Left hindlimb (tissue), 1 donor: ENCODE measurements at regions not wholly inside any gene's neighbourhood (a gene's known extent, or its start where the extent isn't known, plus 50 kb on each side); places are given as distances from the start of the nearest gene placed in this dataset.

Source experiments
- DNase-seq: peaks from one replicate; pipeline ENCODE4 v3.0.0-alpha.2; 2018

DNA sequence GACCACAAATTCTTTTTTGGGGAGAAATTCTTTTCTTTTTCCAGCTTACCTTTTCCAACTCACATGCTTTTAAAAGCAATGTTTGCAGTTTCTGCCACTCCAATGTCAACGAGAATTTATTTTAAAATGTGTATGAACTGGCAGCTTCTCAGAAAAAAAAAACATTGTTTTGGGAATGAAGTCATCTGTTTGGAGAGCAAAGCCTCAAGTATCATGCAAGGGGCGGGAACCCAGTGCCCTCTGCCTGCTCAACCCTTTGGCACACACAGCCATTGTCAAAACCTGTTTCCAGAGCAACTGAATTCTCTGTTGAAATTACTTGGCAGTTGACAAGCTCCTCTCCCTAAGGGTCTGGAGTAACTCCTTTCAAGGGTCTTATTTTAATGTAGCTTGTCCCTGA, 128.5 kb downstream of the QPCT start:
- peak; percentile 63 for DNase-seq

DNA sequence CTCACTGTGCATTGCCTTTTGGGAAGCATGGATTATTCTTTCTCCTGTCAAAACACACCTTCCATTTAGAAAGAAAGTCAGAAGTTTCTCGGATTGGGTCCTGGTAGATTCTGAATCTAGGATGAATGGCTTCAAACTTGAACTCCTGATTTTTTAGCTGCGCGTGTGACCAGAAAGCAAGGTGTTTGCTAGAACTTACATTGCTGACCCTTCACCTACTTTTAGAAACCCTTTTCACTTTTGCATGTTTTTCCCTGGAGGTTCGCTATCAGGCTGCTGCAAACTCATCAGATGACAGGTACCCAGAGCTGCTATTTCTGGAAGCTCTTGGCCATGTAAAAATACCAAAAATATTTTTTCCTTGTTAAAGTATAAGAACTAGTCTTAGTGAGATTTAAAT, 132.0 kb downstream of the QPCT start:
- no peak for DNase-seq

DNA sequence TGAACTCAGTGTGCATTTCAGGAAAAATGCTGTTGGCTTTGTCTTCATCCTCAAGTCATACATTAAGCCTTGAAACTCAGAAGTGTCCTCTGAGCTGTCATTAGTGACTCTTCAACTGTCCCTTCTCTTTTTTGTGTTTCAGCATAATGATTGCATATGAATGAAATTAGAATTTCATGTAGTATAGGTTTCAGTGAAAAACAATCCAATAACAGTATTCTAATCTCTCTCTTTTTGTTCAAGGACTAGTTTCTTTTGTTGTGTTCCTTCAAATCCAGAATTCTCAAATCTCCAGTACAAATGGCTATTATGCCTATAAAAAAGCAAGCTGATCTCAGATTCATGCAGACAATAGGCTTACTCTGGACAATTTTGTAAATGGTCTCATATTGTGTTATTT, 133.5 kb downstream of the QPCT start:
- no peak for DNase-seq

DNA sequence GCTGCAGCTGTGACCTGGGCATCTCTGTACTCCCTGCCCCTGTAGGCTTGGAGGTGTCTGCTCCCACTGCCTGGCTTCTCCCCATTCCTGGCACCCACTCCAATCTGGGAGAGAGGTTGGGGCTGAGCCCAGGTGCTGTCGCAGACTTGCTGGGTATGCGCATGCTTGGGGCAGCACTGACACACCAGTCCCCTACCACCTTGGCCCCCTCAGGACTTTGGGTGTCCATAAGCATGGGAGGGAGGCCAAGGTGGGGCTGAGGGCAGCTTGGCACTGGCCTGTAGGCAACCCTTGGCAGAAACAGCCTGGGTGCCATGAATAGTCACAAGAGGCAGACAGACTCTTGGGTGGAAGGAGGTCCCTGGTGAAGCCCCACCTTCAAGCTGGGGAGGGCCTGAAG, 136.8 kb downstream of the QPCT start:
- DNase-seq = no peak

DNA sequence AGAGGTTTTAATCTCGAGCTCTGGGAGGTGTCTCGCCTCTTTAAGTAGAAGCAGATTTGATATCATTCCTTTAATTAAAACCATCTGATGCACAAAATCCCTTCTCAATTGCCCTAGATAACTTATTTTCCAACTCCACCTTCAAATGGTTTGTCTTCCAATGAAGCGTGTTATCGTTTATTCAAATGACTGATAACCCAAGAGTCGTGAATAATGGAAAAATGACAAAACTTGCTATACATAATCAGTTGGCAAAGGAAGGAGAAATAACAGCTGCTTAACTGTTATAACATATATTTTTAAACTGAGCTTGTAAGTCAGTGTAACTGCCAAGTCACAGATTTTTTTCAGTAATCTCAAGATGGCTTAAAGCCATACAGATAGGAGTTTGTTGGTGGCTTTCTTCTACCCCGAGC, 144.6 kb downstream of the QPCT start:
- no peak for DNase-seq

DNA sequence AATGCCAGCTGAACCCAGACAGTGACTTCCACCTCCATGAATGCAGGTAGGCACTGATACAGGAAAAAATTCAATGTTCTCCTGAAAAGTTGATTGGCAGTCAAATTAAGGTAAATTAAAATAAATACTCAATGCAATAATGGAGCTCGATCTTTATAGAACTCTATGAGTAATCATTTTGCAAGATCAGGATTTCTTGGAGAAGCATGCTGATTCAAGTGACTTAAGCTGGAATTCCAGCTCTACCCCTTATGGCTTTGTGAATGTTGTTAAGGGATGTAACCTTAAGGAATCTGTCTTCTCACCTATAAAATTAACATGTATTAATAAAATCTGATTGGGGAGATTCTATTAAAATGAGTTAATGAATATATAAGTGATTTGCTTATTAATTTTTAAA, 145.1 kb downstream of the QPCT start:
- no peak for DNase-seq

DNA sequence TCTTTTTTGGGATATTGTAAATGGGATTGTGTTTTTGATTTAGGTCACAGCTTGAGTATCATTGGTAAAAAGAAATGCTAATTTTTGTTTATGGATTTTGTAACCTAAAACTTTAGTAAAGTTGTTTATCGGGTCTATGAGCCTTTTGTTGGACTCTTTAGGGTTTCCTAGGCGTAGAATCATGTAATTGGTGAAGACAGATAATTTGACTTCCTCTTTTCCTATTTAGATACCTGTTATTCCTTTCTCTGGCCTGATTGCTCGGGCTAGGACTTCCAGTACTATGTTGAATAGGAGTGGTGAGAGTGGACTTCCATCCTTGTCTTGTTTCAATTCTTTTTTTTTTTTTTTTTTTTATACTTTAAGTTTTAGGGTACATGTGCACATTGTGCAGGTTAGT, 149.0 kb downstream of the QPCT start:
- DNase-seq = no peak

DNA sequence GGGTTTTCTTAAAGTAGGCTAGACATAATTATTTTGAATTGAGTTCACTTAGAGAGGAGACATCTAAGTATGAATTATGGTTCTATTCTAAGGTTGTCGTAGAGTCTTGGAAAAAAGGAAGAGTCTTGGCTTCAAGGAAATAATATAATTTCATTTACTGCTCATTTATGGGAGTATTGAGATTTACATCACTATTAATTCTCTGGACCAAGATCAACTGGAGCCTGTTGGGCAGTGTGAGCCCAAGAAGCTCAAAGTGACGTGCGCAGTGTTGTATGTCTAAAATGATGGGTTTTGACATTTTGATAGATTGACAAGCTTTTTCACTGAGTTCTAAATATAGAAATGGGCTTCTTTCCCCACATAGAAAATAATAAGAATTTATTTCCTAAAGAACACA, 154.7 kb downstream of the QPCT start:
- no peak for DNase-seq

DNA sequence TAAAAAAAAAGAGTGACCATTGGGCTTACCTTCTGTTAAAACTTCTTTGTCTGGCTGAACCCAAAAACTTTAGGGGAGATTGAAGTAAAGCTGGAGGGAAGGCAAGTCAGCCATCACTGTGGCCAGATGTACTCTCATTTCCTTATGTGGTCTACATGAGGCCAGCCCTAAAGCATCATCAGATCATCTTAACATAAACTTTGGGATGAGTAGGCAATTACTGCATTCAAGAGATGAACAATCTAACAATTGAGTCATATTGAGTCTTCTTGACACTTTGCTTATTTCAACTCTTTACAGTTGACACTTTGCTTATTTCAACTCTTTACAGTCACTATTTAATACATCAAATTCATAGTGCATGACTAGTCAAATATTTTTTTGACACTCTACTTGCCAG, 155.6 kb downstream of the QPCT start:
- DNase-seq = no peak

DNA sequence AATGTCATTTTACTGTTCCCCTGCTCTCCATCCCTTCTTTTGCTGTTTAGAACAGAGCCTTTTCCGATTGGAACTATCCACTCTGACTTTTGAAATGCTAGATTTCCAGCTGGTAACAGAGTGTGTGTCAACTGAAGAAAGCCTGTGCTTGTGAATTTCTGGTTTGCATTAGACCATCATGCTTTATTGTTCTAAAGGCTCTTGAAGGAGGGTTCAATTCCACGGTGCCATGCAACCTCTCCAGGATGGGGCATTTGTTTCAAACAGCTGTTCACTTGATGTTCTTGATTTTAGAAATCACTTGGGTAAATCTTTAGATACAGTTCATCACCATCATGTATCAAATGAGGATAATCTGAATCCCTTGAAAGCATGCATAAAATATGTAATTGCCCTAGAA, 156.7 kb downstream of the QPCT start:
- DNase-seq = no peak

DNA sequence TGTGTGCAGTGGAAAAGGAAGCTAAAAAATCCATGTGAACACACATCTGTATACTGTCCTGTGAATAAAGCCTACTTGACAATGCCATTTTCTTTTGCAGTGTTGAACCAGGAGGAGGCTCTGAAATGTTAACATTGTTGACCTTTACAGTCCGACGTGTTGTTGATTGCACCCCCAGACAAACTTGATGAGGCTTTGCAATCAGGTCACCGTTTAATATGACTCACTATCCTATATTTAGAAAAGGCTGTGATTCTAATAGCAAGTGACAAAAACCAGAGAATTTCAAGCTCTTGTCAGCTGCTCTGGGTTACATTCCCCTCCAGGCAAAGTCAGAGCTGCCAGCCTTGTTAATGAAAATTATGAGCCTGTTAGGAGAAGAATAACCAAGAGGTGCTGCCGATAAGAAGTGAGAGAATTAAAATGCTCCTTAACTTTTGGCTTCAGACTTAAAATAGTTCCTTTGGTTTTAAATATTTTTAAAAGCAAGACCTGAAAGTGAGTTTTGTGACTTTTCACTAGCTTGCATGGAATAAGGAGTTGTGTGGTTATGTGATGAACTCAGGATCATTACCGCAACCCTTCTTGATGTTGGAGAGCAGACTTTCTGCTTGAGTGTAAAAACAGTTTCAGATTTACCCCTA, 162.1 kb downstream of the QPCT start:
- no peak for DNase-seq

DNA sequence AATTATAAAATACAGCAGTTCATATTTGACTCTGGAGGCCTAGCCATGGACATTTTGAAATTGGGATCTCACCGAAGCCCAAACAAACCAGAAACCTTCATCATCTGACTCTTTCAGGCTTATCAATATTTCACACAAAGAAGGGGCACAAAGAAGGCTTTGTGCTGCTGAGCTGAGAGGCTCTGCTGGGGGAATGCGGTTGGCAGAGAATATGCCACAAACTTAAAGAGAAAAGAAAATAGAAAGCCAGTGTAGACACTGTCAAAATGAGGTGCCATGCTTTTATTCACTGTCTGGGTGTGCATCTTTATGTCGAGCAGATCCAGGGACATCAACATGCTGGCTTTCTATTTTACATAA, 162.6 kb downstream of the QPCT start:
- no peak for DNase-seq

DNA sequence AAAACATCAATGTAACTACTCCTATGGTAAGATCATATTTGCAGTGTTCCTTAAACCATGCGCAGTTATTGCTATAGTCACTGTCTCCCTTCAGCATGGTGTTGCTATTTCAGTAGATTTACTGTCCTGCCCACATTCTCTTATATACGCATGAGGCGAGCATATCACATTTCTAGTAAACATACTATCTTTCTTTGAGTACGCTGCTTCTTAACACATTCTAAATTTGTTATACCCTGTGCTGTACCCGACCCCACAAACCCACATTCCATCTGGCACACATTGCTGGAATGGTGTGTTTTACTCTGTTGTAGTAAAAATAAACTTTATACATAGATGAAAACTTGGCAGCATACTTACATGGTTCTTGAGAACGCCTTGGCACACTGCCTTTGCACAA, 163.3 kb downstream of the QPCT start:
- no peak for DNase-seq

DNA sequence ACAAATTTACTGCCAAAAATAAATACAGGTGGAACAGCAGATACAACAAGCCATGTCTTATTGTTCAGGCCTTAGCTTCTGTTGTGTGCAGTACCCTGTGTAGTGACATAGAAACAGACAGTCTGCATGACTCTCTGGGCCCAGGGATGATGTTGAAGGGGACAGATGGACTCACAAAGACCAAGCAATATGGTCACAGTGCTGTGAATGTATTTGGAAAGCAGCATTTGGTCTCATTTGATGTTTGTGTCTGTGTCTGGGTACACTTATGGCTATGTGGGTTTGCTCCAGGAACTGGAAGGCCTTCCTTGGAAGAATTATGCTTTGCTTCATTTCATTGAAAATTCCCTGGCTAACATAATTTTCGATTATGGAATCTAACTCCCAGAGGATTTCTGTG, 158.5 kb downstream of the CDC42EP3 start:
- no peak for DNase-seq

DNA sequence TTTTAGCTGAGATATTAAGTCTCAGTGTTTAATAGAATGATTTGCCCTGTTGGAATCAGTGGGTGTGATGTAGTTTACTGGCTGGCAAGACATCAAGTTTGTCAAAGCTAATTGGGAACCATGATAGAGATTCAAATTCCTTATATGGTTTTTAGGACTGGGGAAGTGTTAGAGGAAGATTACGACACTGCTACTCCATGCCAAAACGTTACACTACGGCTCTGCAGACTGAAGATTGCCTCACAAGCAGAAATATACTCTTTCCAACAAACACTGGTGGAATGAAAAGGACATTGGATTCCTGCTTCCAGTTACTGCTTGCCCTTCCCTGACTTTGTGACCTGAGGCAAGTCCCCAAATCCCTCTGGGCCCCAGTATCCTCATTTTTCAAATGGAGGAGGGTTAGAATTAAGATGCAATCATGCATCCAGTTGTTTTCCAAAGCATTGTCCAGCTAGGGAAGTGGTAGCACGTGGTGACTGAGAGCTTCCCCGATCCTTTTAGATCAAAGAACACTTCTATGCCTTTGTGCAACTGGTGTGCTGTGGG, 147.6 kb downstream of the CDC42EP3 start:
- DNase-seq = peak; percentile 59

DNA sequence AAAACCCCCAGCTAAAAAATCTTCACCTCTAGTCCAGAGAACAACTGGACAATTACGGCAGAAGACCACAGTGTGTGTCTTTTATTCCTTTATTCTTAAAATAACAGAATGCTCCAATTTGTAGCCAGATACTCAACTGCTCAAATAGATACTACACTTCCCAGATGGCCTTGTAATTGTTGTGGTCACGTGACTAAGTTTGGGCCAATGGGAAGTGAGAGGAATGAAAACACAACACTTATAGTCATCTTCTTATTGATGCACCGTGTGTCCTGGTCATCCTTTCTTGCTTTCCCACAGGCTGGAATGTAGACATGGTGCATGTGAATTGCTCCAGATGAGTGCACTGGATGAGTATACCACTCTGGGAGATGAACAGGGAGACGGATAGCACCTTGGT, 145.1 kb downstream of the CDC42EP3 start:
- no peak for DNase-seq

DNA sequence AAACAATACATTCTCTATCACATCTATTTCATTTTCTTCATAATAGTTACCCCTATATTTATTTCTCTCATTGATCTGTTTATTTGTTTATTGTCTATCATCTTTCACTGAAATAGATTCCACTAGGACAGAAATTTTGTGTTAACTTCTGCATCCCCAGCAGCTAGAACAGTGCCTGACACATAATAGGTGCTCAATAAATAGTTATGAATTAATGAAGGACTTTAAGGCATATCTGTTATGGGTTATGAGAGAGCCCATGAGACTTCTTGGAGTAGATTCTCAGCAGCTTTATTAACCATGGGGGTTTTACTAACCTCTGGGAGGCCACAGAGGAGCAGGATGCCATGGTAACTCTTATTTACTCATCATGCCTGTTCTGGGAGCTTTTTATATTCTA, 144.6 kb downstream of the CDC42EP3 start:
- no peak for DNase-seq

DNA sequence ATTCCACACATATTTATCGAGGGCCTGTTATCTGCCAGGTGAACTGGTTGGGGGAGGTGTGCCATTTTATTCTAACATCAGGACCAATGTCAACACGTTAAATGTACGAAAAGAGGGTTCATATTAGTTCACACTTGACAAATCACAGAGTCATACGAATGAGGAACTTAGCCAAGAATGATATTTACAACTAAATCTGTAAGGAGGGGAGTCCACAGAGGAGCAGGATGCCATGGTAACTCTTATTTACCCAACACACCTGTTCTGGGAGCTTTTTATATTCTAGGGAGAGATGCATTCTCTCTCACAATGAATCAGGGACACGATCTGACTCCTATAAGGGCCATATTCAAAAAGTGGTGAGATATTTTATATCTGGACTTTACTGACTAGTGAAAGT, 144.1 kb downstream of the CDC42EP3 start:
- DNase-seq = no peak

DNA sequence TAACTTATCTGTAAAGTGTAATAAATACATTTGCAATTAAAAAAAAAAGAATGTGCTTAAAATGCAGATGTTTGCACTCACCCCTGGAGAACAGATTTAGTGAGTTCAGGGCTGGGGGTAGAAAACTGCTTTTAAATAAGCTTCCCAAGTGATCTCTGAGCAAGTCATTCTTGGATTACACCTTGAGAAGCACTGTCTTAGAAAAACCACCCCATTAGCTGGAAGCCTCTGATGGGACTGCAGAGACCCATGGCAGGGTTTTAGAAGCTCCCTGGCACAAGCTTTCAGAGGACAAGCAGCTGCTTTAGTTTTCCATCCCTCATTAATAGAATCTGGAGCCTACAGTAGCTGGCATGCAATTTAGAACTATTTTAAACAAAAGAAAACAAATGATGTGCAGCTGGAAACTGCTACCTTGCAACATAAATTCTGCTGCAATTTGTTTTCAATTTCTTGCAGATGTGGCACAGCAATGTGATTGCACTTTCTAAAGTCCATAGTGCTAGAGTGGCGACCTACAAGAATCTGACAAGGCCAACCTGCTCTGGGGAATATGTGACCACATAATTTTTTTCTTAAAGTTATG, 141.5 kb downstream of the CDC42EP3 start:
- DNase-seq = peak; percentile 33

DNA sequence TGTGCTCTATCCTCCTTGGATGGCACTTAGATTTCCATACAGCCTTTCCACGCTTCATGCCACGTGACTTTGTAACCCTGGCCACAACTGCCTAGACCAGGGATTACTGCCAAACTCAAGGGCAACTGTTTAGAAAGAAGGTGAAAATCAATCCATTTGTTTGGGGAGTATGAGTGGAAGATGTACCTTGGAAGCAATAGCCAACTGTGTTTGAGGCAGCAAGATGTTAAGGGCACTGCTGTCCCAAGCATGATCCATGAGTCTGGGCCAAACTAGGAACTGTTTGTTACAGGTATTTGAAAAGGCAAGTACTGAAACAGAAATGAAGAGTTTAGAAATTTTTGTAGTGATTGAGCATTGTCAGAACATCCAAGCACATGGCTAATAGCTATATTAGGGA, 138.9 kb downstream of the CDC42EP3 start:
- DNase-seq = no peak

DNA sequence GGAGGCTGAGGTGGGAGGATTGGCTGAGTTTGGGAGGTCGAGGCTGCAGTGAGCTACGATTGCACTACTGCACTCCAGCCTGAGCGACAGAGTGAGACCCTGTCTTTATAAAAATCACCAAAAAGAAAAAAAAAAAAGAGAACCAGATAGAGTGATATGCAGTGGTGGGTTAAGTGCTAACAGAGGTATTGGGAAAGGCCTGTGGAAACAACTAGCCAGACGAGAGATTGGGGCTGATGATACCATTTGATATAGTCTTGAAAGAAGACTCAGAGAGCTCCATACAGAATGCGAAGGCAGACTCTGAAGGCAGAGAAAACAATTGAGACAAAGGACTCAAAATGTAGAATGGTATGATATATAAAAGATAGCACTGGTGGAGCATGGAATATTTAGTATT, 134.1 kb downstream of the CDC42EP3 start:
- DNase-seq = no peak

DNA sequence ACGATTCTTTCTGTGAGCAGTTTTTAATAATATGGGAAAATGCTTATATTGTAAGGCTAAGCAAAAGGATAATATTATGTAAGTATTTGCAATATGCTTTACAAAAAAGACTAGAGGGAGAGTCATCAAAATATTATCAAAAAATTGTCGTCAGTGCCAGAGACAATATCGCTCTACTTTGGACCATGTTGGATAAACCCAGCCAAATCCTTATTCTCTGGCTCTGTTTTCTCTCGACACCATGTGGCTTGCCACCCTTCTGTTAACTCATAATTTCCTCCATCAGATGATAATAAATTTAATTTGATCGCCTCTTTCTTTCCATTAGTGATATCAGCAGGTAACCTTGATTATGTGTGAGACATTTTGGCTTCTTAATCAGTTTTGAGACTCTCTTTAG, 129.9 kb downstream of the CDC42EP3 start:
- DNase-seq = no peak

DNA sequence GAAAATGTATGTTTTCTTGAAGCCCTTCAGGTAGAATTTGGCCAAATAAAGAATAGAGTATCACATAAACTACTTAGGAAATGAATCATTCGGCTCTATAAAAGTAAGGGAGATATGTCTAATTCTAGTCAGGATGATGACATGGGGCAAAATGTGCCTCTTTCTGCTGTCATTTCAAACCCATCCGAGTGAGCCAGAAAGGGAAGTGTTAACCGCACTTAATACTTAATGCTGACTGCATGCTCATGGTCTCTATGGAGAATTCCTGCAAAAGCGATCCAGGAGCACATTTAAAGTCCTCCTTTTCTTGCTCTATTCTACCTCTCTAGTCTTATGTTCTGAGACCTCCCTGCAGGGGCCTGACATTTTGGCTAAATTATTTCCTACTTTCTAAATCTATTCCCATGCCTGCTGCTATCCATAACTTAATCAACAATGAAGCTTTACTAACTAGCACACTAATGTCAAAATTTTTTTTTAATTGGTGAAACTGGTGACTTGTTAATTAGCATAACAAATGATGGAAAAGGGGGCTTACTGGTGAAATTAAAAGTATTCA, 127.4 kb downstream of the CDC42EP3 start:
- DNase-seq = no peak

DNA sequence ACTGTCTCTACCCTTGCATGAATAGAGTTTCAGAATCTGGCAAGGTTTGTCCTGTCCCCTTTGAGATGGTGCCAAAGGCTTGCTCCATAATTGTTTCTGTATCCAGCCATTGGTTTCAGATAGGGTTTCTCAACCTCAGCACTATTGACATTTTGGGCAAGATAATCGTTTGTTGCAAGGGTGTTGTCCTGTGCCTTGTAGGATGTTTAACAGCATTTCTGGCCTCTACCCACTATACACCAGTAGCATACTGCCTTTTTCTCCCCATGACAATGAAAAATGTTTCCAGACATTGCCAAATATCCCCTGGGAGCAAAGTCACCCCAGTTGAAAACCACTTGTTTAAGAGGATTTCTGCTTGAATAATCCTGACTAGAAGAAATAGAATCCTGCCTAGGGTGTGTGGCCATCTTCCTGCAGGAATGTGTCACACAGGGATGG, 126.8 kb downstream of the CDC42EP3 start:
- no peak for DNase-seq

DNA sequence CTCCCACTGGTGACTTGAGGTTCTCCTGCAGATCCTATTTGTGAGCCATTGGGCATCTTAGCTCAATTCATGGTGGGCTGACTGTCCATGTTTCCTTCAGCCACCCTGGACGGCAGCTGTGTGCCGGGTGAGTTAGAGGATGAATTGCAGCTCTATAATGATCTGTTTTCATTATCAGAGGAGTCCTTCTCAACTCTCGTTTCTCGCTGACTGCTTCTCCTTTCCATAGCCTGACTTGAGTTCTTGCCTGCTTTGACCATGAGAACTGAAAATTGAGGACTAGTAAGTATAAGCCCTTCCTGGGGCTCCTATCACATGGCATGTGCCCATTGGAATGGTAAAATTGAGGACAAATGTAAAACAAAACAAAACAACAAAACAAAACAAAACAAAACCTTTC, 121.8 kb downstream of the CDC42EP3 start:
- DNase-seq = no peak
